Astrocyte of the cerebellum (primary cell): ENCODE measurements at regions not wholly inside any gene's neighbourhood (a gene's known extent, or its start where the extent isn't known, plus 50 kb on each side); places are given as distances from the start of the nearest gene placed in this dataset.
A peak's percentile ranks its signal among the peaks of the same experiment; 100 is the strongest.
"Not testable (repeated sequence)": the region's sequence is repeated elsewhere in the genome, so short reads cannot be mapped to it uniquely, and the experiment has no call there.

Experiments
- DNase-seq: peaks from one replicate; pipeline ENCODE4 v3.0.0-alpha.2; 2011; ENCODE audit warnings: low read depth
- H3K4me3 ChIP-seq: 2 replicates; pipeline ENCODE4 v1.5.1; 2011; ENCODE audit warnings: mild to moderate bottlenecking, low read depth, low read length, moderate library complexity
- in situ Hi-C: cut with HindIII; loops from 2 replicates; pipeline ENCODE4 v1.10.0; 2017; ENCODE audit warnings: low sequenced_read_pairs
- TF ChIP-seq, protein P1 (sequence below): IDR thresholded peaks from 2 replicates; pipeline ENCODE4 v1.5.1; 2012; ENCODE audit warnings: low read length, low read depth, moderate library complexity, mild to moderate bottlenecking; ENCODE audit errors: missing control alignments

DNA sequence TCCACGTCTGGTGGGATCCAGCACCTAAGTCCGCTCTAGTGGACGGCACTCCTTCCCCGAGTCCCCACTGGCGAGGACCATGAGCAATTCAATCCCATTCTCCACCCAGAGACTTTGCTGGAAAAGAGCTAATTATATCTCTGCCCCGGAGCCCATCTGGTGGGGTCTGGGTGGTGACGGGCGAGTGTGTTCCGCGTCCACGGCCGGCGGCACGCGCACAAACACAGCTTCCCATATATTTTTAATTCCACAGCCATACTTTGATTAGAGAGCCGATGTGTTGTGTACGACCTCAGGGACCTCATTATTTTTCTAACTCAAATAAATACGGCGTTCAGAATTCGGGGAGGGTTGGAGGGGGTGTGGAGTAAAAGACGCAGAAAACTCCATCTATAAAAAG lies 64.1 kb upstream of the ADGRE5 start:
- no peak overlapping the region for H3K4me3 ChIP-seq
- TF ChIP-seq, protein P1, sequence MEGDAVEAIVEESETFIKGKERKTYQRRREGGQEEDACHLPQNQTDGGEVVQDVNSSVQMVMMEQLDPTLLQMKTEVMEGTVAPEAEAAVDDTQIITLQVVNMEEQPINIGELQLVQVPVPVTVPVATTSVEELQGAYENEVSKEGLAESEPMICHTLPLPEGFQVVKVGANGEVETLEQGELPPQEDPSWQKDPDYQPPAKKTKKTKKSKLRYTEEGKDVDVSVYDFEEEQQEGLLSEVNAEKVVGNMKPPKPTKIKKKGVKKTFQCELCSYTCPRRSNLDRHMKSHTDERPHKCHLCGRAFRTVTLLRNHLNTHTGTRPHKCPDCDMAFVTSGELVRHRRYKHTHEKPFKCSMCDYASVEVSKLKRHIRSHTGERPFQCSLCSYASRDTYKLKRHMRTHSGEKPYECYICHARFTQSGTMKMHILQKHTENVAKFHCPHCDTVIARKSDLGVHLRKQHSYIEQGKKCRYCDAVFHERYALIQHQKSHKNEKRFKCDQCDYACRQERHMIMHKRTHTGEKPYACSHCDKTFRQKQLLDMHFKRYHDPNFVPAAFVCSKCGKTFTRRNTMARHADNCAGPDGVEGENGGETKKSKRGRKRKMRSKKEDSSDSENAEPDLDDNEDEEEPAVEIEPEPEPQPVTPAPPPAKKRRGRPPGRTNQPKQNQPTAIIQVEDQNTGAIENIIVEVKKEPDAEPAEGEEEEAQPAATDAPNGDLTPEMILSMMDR: no peak
- no peak for DNase-seq
- in situ Hi-C loops: no loop called here

DNA sequence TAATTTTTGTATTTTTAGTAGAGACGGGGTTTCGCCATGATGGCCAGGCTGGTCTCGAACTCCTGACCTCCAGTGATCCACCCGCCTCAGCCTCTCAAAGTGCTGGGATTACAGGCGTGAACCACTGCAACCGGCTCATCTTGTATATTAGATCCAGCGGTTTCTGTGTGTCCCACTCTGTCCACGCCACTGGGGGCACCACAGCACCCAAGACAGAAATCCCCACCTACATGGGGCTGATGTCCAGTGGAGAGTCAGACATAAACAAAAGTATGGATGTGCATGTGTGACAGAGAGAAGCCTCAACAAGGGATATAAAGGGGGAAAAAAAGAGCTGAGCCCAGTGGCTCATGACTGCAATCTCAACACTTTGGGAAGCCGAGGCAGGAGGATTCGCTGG lies 65.8 kb upstream of the ADGRE5 start:
- H3K4me3 ChIP-seq: no peak overlapping the region
- TF ChIP-seq, protein P1: peak; percentile 19
- DNase-seq: no peak
- in situ Hi-C loops: no loop called here

DNA sequence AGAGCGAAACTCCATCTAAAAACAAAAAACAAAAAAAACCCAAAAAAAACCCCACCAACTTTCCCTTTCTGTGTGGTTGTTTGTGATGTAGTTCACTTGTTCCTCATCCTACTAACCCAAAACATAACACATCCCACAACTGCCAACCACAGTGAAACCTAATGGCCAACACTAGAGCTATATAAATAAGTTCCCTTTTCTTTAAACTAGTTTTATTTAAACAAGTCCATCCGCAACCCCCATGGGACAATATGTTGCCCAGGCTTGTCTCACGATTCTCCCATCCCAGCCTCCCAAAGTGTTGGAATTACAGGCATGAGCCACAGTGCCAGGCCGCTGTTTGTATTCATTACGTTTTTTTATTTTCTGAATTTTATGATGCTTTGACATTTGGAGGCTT lies 71.2 kb upstream of the ADGRE5 start:
- DNase-seq: no peak
- in situ Hi-C loops: no loop called here
- TF ChIP-seq, protein P1: no peak
- H3K4me3 ChIP-seq: no peak overlapping the region

DNA sequence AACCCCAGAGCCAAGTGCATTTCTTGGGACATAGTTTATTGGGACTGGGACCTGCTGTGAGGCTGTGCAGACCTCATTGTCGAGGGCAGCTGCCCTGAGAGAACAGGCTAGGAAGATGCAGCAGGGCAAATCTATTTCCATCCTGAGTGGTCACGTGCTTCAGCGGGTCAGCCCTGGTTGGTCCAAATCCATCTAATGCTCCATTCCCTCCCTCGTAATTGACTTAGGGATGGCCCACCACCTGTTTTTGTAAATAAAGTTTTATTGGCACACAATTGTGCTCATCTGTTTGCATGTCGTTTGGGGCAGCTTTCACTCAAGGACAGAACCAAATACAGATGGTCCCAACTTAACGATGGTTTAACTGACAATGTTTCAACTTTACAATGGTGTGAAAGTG lies 75.5 kb upstream of the ADGRE5 start:
- DNase-seq: no peak
- no peak overlapping the region for H3K4me3 ChIP-seq
- in situ Hi-C loops: no loop called here
- TF ChIP-seq, protein P1: no peak

- TF ChIP-seq, protein P1: no peak
- DNase-seq: no peak
- no peak overlapping the region for H3K4me3 ChIP-seq
- in situ Hi-C loops: no loop called here
These were observed 80.1 kb upstream of the ADGRE5 start for GRCh38 chr19:14301150-14301549.

DNA sequence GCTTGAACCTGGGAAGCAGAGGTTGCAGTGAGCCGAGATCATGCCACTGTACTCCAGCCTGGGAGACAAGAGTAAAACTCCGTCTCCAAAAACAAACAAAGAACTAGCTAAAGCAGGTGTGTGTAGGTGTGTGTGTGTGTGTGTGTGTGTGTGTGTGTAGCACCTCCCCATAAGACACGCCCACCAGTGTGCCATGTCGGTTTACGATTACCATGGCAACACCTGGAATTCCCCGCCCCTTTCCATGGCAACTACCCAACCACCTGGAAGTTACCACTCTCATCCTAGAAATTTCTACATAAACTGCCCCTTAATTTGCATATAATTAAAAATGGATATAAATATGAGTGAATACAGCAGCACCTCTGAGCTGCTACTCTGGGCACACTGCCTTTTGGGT lies 80.9 kb upstream of the ADGRE5 start:
- DNase-seq: no peak
- H3K4me3 ChIP-seq: no peak overlapping the region
- in situ Hi-C loops: no loop called here
- TF ChIP-seq, protein P1: no peak

DNA sequence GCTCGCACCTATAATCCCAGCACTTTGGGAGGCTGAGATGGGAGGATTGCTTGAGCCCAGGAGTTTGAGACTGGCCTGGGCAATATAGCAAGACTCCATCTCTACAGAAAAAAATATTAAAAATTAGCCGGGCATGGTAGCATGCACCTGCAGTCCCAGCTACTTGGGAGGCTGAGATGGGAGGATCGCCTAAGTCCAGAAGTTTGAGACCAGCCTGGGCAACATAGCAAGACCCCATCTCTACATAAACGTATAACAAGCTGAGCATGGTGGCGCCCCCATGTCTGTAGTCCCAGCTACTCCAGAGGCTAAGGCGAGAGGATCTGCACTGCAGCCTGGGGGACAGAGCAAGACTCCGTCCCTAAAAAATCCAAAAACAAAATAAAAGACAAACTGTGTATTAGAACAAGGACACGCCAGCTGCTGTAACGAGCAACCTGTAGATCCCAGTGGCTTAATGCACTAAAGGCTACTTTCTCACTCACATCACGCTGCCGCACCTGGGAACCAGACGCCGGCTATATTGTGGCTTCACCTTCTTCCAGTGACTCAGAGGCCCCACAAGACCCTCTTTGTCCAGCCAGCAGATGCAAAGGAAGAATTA lies 81.9 kb upstream of the ADGRE5 start:
- in situ Hi-C loops, H3K4me3 ChIP-seq, DNase-seq: not testable (repeated sequence)

DNA sequence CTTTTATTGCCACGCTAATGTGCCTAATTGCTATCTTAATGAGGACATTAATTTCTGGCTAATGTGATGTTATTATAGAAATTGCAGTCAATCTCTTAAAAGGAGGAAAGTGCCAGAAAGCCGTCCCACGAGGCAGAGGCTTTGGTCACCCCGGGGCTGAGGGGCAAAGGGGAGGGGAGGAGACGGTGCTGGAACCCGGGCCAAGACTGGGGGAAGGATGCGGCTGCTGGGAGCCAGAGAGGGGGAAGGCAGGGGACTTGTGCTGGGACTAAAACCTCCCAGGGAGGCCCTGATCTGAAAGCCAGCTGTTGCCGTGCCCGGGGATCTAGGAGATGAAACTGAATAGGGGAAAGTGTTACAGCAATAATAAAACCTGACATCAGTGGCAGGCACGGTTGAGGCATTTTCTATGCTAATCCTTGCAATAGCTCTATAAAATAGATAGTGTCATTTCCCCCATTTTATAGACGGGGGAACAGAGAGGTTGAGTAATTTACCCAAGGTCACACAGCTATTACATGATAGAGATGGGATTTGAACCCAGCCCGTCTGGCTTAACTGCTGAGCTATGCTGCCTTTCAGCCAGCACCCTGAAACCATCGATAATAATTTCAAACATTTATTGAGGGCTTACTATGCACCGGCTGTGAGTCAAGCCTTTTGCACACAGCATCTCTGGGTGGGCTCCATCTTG lies 83.2 kb upstream of the ADGRE5 start:
- DNase-seq, H3K4me3 ChIP-seq, in situ Hi-C loops: not testable (repeated sequence)

GRCh38 chr19:14294974-14295373 lies 86.3 kb upstream of the ADGRE5 start:
- in situ Hi-C loops, H3K4me3 ChIP-seq, DNase-seq: not testable (repeated sequence)

DNA sequence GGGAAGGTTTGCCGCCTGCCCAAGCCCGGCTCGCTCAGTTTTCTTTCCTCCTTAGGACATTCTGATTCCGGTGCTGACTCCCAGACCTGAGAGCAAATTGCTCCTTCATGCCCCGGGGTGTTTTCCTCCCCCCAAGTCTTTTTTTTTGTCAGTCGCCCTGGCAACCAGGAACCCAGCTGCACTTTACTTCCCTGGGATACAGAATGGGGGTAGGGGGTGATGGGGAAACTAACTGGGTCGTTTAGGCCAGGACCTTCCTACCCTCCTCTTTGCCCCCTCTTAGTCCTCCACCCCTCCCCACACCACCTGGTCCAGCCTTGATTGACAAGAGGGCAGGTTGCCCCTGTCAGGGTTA lies 87.5 kb upstream of the ADGRE5 start:
- in situ Hi-C loops, DNase-seq: not testable (repeated sequence)

More for the DNA sequence above, 87.5 kb upstream of the ADGRE5 start:
- not testable (repeated sequence) for H3K4me3 ChIP-seq
